Mammary epithelial cell (primary cell): ENCODE measurements at regions not wholly inside any gene's neighbourhood (a gene's known extent, or its start where the extent isn't known, plus 50 kb on each side); places are given as distances from the start of the nearest gene placed in this dataset.

Experiments
- CTCF ChIP-seq, 2 donors: IDR thresholded peaks in 1 of 2; conservative IDR thresholded peaks in 1 of 2; 2 replicates each; pipeline ENCODE4 v1.5.1; 2011 to 2012; ENCODE audit warnings: inconsistent platforms in 2 of 2, low read length in 2 of 2, mild to moderate bottlenecking in 2 of 2, control low read depth in 1 of 2, low read depth in 1 of 2; ENCODE audit not compliant: insufficient read depth in 1 of 2; ENCODE audit errors: extremely low read depth in 1 of 2
- EZH2 ChIP-seq: IDR thresholded peaks from 2 replicates; pipeline ENCODE4 v1.6.1; 2012; ENCODE audit warnings: low read length, inconsistent platforms, borderline replicate concordance

- TF ChIP-seq EZH2 (no peak), CTCF (conservative IDR thresholded peaks at IDR 0.05 in 1 of 2, IDR thresholded peaks at IDR 0.05 in 1 of 2; ENCODE audit: extremely low read depth in 1 of 2, insufficient read depth in 1 of 2, low read depth in 1 of 2, low read length in 2 of 2) (no peak)
Observed at GRCh38 chr2:138234265-138234664, 267.3 kb upstream of the SPOPL start.
